Right ventricle myocardium superior (tissue), 1 donor: ENCODE measurements at regions not wholly inside any gene's neighbourhood (a gene's known extent, or its start where the extent isn't known, plus 50 kb on each side); places are given as distances from the start of the nearest gene placed in this dataset.
A peak's percentile ranks its signal among the peaks of the same experiment; 100 is the strongest.

Source experiments
- ATAC-seq: fragments of 200-7000 bp; cut with Tn5 transposase; one replicate; pipeline ENCODE4 v1.9.1; 2020; ENCODE audit warnings: mild to moderate bottlenecking; ENCODE audit not compliant: poor library complexity
- DNase-seq: peaks from one replicate; pipeline ENCODE4 v3.0.0-alpha.2; 2020
- intact Hi-C: fragments of 100-400 bp; cut with DNase I; formaldehyde crosslinking; loops from one replicate; pipeline ENCODE4 v1.11.2; 2022
- donor health status: DM: no; HTN: yes; CAD: no; lungs with severe emphysema.

DNA sequence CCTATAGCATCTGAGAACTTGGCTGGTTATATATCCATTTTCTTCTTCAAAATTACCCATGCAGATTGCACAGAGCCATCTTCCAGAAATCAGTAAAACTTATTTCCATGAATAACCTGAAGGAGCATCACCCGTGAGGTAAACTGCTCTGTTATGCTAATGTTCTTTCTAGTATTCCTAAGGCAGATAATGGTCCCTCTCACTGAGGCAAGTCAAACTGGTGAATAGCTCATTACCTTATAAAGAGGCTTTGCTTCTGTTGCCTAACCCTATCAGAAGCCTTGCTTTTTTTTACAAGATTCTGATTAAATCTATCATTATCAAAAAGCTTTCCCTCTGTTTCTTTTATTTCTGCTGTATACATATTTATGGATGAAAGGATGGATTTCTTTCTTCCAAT lies 307.6 kb upstream of the FLRT2 start:
- ATAC-seq (no peak), DNase-seq (no peak)
- intact Hi-C loops = no loop called here

DNA sequence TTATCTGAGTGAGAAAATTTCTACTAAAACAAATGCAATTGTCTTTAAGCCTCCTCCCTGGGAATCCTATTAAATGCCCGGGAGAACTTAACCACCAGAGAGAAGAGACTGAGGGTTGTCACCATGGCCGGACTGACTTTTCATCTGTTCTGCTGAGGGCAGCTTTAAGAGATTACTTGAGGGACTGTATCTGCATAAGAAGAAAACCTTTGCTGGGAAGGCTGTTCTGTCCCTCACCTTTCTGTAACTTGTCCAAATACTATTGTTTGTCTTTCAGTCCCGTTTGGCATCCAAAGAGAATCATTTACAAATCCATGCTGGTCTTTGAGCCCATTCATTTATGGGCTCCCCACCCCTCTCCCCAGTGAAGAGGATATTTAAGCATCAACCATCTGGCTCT lies 306.3 kb upstream of the FLRT2 start:
- DNase-seq = no peak
- no peak for ATAC-seq
- intact Hi-C loops = no loop called here

DNA sequence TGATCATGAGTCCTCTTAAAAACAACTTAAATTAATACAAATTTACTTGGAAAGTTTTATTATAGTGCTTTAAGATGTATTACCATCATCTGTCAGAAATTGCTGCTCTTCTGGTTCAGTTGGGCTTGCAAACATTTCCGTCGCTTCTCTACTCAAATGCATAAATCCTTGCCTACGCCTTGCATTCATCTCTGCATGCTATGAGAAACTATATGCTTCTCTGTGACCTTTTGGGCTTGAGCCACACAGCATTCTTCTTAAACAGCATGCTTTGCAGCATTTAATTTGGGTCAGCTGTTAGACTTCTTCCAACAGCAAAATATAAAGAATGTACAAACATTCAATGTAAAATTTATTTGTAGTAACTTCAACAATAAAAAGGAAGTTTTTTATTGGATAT lies 305.7 kb upstream of the FLRT2 start:
- DNase-seq = no peak
- intact Hi-C loops = no loop called here
- ATAC-seq = no peak

DNA sequence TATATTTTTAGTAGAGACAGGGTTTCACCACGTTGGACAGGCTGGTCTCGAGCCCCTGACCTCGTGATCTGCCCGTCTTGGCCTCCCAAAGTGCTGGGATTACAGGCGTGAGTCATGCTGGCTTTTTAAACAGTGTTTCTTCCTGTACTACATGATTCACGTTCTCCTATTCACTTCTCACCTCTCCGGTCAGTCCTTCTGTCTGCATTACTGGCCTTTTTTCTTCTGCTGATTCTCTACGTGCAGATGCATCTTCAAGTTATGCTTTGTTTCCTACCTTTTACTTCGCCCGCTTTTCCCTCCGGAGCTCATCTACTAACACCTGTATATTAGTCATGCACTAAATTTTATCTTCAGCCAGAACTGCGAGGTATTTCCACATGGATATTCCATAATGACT lies 296.2 kb upstream of the FLRT2 start:
- ATAC-seq (no peak), DNase-seq (no peak)
- intact Hi-C loops = no loop called here

DNA sequence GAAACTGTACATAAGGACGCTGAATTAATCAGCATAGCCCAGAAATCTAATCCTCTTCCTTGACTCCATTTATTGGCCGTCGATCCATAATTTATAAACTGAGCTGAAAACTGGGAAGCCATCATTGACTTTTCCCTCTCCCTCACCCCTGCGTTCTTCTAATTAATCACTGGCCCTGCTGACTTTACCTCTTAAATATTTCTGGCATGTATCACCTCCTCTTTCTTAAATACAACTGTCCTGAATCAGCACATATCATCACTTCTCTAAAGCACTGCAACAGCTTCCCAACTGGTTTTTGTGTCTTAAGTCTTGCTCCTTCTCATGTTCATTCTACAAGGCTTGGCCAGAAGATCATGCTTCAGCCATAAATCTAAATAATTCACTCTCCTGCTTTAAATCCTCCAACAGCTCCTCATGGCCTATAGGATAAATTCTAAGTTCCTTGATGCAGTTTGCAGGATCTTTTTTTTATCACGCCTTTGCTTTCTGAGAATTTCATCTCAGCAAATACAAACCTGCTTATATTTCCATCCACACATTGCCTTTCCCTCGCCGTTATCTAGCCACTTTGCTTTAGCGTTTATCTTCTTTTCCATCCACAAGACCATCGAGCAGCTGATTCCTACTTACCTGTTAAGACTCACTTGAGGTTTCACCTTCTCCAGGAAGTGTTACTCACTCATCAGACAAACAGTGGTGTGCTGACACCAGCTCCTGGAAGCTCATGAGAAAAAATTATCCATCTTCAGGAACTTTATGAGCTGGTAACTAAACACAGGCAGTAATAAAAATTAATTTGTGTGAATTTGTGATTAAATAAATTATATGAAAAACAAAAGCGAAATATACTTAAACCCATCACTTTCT lies 295.6 kb upstream of the FLRT2 start:
- ATAC-seq (no peak), DNase-seq (no peak)
- intact Hi-C loops = no loop called here

DNA sequence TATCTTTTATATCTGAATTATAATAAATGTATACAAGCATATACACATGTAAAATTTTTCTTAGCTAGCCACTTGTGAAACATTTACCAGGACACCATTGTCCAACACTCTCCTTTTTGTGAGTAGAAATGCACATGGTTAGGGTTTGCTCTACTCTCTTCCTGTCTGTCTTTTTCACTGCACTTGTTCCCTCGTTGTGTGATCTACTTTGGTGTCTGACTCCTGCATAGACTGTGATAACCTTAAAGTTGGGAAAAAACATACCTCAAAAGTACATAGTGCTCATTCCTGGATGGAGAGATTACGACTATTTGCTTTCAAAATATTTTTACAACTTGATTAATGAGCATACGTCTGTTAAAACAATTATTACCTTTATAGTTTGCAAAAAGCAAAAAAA lies 294.1 kb upstream of the FLRT2 start:
- intact Hi-C loops = no loop called here
- DNase-seq (no peak), ATAC-seq (no peak)

DNA sequence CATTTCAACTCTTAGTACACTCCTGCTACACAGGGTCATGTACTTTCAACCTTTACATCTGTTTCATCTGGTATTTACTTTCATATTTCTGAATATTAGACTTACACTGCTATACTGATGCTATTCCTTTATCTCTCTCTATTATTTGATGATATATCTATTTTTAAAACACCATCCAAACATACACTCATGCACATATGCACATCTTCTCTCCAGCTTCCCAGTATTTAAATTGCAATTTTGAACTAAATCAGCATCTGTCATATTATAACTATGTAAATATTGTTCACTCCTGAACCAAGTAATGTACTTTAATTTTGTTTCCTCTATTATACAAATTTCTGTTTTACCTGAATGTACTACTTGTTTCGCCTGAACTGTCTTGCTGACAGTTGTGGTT lies 293.6 kb upstream of the FLRT2 start:
- intact Hi-C loops = no loop called here
- DNase-seq = no peak
- no peak for ATAC-seq

DNA sequence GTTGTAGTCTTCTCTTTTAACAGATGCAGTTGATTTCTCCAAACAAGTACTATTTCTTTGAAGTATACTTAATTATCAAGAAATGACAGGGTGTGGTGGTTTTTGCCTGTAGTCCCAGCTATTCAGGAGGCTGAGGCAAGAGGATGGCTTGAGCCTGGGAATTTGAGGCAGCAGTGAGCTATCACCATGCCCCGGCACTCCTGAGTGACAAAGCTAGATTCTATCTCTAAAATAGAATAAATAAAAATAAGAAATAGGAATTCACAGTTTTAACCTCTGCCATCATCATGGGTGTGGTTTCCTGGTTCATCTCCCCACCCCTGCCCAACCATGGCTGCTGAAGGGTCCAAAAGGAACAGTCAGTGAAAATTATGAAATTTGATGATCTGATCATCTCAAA lies 290.2 kb upstream of the FLRT2 start:
- intact Hi-C loops = no loop called here
- no peak for ATAC-seq
- no peak for DNase-seq

DNA sequence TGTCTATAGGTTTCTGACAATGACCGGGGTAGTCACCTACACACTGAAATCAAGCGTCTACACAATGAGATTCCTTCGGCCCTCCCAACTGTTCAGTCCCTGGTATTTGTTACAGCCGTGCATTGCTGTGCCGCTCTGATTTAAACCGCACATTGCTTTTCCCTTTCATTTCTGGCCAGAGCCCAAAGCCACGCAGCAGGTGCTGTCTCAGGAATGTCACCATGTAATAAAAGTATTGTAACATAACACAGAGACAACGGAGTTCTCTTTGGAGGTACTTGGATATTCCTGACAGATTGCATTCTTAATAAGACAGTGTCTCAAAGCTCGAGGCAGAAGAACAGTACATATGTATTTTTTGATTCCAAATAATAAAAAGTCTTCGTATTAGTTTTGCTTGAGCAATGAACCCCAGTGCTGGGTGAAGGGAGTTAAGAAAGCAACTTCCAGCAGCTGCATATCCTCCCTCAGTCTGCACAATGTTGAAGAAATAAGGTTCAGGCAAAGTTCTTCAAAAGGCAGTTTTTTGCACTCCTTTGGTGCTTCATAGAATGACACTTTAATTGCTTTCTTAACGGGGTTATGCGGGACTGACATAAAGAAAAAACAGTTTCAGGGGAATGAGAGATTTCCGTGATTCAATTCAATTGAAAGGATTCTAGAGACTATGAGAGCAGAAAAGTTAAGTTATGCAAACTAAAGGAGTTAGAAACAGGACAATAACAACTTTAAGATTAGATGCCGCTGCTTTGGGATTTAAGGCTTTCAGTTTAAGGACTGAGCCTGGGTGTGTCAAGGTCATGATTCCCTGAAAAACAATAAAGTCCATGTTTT lies 288.7 kb upstream of the FLRT2 start:
- intact Hi-C loops = no loop called here
- no peak for DNase-seq
- no peak for ATAC-seq

DNA sequence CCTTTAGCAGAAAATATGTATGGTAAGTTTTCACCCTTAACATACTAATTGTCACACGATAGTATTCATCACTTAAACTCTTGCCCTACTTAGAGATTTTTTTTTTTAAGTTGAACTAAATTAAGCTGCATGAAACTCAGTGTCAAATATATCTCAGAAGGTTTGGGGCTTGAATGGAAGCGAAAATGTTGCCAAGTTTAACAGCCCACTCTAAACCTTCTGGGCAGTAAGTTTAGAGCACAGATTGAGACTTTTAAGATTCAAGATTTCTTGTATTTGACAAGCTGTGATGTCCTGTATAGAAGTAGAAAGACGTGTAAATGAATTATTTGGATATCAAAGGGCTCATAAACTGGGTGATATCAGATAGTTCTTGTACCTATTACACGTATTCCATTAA lies 287.3 kb upstream of the FLRT2 start:
- intact Hi-C loops = no loop called here
- DNase-seq (no peak), ATAC-seq (no peak)

DNA sequence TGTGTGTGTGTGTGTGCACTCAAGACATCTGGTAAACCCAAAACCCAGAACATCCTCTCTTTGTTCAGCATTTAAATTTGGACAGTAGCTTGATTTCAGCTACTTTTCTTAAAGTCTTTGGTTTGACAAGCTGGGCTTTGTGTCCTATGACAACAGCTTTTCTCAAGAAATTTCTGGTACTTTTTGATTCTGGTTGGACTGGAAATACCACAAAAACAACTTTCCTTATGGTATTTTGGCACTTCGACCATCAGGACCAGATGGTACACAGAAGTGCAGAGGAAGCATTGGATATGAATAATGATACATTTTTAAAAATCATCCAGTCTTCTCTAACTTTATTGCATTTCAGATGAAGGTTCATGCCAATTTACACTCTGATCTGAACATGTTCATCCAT lies 286.6 kb upstream of the FLRT2 start:
- DNase-seq = no peak
- intact Hi-C loops = no loop called here
- no peak for ATAC-seq

DNA sequence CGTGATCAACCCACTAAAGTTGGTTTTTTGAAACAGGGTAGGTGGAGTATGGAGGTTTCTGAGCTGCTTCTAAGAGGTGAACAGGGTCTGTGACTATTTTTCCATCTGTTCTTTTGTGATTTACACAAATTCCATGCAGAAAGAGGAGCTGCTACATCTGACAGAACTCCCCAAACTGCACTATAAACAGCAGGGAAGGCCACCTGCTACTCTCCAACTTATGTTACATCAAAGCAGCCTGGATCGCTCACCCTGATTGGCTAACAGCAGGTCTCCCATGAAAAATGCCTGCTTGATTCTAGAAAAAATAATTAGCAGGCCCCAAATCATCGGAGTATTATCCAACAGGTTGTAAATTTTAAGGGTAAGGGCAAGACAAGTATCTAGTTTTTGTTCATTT lies 282.9 kb upstream of the FLRT2 start:
- intact Hi-C loops = no loop called here
- DNase-seq (no peak), ATAC-seq (no peak)

DNA sequence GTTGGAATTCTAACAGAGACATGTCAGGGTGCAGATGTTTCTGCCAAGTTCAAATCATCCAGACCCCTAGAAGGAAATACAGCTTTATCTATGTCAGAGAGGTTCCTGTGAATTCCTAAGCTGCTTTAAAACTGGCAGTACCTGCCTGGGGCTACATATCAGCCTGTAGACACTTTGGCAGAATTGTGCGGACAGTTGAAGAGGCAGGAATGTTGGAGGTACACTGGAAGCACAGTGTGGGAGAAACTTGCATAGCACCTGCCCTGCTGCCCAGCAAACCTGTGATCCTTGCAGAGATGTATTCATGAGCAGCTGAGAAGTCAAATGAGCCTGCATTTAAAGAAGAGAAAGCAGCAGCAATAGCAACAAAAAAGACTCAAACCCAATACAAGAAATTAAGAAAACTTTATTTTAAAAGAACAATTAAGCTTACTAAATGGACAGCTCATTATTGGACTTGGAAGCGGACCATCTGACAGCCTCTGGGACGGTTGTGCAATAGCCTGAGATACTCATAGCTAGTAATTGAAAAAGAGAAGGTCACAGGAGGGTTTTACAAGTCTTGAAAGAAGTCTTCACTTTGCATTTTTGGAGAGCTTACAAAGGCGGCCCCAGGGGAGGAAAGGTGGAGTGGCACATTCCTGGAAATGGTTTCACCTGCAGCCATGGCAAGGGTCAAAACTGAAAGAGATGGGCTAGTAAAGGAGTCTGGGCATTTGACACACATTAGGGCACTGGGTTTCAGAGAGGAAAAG lies 280.9 kb upstream of the FLRT2 start:
- ATAC-seq (peak; percentile 58), DNase-seq (no peak)
- intact Hi-C loops = no loop called here

DNA sequence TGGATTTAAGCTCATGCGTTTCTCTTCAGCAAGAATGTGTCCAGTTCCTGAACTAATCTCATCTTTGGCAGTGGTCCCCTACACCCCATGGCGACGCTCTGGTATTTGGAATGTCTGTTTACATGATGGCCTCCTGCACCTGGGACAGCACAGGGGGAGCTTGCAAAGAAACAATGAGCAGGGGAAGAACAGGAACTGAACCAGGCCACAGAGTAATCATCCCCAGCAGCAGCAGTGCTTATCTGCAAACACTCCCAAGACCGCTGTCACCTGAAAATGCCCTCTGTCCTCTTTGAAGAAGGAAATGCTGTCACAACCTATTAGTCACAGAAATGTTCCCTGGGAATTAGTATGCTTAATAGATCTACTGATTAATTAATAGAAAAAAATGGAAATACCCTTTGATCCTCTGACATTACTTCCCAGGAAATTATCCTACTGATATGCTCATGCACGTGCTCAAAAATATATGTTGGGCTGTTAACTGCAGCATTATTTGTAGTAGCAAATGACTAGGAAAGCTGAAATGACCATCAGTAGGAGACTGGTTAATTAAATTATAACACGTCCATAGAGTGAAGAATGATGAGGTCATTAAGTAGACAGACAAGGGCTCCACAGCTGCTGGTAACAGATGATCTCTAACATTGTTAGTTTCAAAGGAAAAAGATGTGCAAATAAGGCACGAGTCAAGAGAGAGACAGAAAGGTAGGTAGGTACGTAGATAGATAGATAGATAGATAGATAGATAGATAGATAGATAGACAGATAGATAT lies 279.3 kb upstream of the FLRT2 start:
- intact Hi-C loops = no loop called here
- no peak for ATAC-seq

DNA sequence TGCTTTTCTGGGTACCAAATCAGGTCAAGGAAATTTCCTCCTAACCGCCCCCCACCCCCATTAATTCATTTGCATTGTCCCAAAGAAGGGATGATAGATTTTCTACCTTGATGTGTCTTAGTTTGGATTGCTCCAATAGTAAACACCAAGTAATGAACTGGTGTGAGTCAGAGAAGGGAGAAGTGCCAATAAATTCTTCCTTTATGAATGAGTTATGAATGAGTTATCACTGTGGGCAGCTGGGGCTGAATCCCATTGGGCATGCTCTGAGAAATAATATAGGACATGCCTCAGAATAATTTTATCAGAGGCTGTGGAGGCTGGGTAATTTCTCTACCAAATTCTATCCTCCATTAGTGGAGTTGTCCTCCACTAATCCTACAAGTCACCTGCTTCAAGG lies 277.9 kb upstream of the FLRT2 start:
- DNase-seq = no peak
- intact Hi-C loops = no loop called here

More for the DNA sequence above, 279.3 kb upstream of the FLRT2 start:
- no peak for DNase-seq

DNA sequence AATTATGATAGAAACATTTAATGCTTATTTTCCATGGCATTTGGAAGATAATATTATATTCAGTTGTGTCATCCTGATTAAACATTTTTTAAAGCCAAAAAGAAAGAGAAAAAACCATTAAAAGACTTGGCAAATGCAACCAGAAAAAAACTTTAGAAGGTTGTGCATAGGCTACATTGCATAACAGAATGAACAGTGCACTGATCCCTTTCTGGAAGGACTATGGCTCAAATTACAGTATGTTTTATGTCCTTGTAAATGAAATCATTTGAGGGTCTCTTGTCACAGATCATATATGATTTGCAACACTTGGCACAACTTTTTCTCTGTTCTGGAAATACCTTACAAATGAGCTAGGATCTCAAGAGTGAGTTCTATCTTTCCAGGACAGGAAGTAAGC lies 275.2 kb upstream of the FLRT2 start:
- DNase-seq (no peak), ATAC-seq (no peak)
- intact Hi-C loops = no loop called here

More for the DNA sequence above, 277.9 kb upstream of the FLRT2 start:
- no peak for ATAC-seq

DNA sequence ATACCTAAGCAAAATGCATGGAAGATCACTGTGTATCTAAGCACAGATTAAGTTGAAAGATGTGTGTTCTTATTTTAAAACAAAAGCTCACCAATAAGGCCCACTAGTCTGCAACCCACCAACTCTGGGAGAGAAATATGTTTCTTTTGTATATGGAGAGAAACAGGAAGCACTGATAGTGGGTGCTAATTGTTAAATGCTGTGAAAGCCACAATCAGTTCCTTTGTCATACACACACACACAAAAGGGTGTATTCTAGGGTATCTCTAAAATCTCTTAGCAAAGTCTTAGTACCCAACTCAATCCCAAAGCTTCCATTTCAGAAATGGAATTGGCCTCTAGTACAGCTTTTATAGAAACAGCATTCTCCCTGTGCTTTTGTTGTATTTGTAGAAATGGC lies 272.7 kb upstream of the FLRT2 start:
- ATAC-seq (no peak), DNase-seq (no peak)
- intact Hi-C loops = no loop called here

DNA sequence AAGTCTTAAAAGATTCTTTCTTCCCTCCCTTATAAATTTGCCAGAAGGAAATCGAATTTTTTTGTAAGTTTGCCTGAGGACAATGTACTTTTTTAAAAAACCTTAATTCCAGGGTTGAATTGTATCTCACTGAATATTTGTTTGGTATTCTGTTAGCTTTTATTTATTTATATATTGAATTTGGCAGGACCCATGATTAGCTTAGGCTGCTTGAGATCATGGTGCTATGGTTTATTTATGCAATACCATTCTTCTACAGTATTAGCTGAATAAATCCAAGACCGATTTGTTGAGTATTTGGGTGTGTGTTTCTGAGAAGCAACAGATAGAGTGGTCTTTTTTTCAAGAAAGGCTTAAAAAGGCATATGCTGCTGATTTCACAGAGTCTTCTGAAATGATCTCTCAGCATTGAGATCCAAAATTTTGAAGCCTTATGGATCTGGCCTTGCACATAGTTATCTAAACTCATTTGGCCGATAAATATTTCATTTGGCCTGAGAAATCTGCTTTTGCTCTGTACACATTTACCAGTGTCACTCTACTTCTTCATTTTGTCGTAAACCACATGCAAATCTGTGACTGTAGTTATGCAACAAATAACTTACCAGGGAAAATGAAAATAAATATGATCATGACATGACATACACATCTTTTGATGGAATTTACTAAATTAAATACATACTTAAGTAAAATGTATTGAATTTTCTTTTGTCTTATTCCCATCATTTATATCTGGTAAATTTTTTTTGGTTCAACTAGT lies 265.8 kb upstream of the FLRT2 start:
- ATAC-seq (no peak), DNase-seq (no peak)
- intact Hi-C loops = no loop called here
